GM10266 (cell line): ENCODE measurements at regions not wholly inside any gene's neighbourhood (a gene's known extent, or its start where the extent isn't known, plus 50 kb on each side); places are given as distances from the start of the nearest gene placed in this dataset.

Experiments used
- DNase-seq: peaks from one replicate; pipeline ENCODE4 v3.0.0; 2012; ENCODE audit errors: extremely low spot score
- CTCF ChIP-seq: IDR thresholded peaks from 2 replicates; pipeline ENCODE4 v1.5.1; 2012; ENCODE audit warnings: mild to moderate bottlenecking, low read depth; ENCODE audit not compliant: control insufficient read depth, insufficient read depth; ENCODE audit errors: missing control alignments

GRCh38 chr1:14106679-14107313, 406.8 kb downstream of the PRDM2 start:
- no peak for DNase-seq
- no peak for TF ChIP-seq CTCF

- TF ChIP-seq CTCF, result no peak
Measured at GRCh38 chr1:14108356-14109275, 408.6 kb downstream of the PRDM2 start.

GRCh38 chr1:14109276-14109635, 409.3 kb downstream of the PRDM2 start:
- no peak for DNase-seq
- TF ChIP-seq CTCF, result no peak

More at GRCh38 chr1:14108356-14109275, 408.6 kb downstream of the PRDM2 start:
- DNase-seq, result no peak

- DNase-seq, result no peak
Measured at GRCh38 chr1:14110040-14110439, 410.1 kb downstream of the PRDM2 start.

GRCh38 chr1:14111121-14111520, 411.1 kb downstream of the PRDM2 start:
- DNase-seq, result no peak
- no peak for TF ChIP-seq CTCF

More at GRCh38 chr1:14110040-14110439, 410.1 kb downstream of the PRDM2 start:
- TF ChIP-seq CTCF, result no peak

- TF ChIP-seq CTCF, result no peak
- DNase-seq, result no peak
Measured at GRCh38 chr1:14112613-14113012, 412.6 kb downstream of the PRDM2 start.

- DNase-seq, result no peak
- no peak for TF ChIP-seq CTCF
Measured at GRCh38 chr1:14113271-14113670, 413.3 kb downstream of the PRDM2 start.
